ENCODE measurements at regions not wholly inside any gene's neighbourhood (a gene's known extent, or its start where the extent isn't known, plus 50 kb on each side); places are given as distances from the start of the nearest gene placed in this dataset.

DNA sequence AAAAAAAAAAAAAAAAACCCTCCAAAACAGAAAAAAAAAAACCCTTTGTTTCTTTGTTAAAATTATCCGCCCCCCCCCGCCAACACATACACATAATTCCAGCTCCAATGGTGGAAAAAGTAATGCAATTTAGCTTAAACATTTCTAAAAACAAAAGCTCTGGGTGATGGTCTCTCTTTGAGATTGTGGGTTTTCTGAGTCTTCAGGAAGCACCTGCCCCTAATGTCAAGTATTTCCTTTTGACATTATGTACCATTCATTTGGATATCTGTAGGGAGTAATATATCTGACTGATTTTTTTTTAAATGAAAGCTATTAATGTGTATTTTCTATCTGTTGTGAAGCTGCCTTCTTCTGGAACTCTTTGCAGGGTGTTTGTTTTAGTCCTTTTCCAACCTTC, 389.7 kb downstream of the TAF11L14 start:
- no peak for TF ChIP-seq CTCF (IDR thresholded peaks at IDR 0.05; ENCODE audit: control extremely low read depth, extremely low read depth, low read depth, missing control alignments)
- ChIA-PET POLR2A (no interaction called here), CTCF (no interaction called here)
- no peak for DNase-seq (ENCODE audit: extremely low spot score)

GRCh38 chr5:18024542-18024941, 390.3 kb downstream of the TAF11L14 start:
- ChIA-PET CTCF (no interaction called here), POLR2A (no interaction called here)
- no peak for DNase-seq (ENCODE audit: extremely low spot score)
- TF ChIP-seq CTCF (IDR thresholded peaks at IDR 0.05; ENCODE audit: control extremely low read depth, extremely low read depth, low read depth, missing control alignments) = no peak

- CTCF ChIA-PET = no interaction called here
Observed at GRCh38 chr5:18027241-18027867, 393.1 kb downstream of the TAF11L14 start.

DNA sequence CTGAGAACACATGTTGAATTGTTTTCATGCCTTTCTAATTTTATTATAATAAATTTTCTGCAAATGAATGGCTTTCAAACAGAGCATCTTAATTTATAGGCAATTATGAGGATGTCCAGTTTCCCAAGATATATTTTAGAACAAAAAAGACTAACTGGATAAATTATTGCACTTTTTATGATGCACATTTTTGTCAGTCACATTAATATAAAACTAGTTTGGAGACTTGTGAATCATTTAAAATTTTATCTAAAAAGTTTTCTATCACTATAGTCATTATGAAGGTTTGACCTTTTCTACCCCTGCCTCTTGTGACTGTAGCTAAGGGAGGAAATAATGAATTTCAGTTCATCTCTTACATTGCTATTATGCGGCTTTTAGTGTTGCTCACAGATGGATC, 393.8 kb downstream of the TAF11L14 start:
- POLR2A ChIA-PET = no interaction called here
- CTCF ChIA-PET = no interaction called here
- no peak for TF ChIP-seq CTCF (IDR thresholded peaks at IDR 0.05; ENCODE audit: control extremely low read depth, extremely low read depth, low read depth, missing control alignments)

More at GRCh38 chr5:18027241-18027867, 393.1 kb downstream of the TAF11L14 start:
- POLR2A ChIA-PET = no interaction called here
- no peak for TF ChIP-seq CTCF (IDR thresholded peaks at IDR 0.05; ENCODE audit: control extremely low read depth, extremely low read depth, low read depth, missing control alignments)
- DNase-seq (ENCODE audit: extremely low spot score) = no peak

GRCh38 chr5:18032744-18033143, 398.5 kb downstream of the TAF11L14 start:
- DNase-seq (ENCODE audit: extremely low spot score) = no peak
- TF ChIP-seq CTCF (IDR thresholded peaks at IDR 0.05; ENCODE audit: control extremely low read depth, extremely low read depth, low read depth, missing control alignments) = no peak
- ChIA-PET CTCF (no interaction called here), POLR2A (no interaction called here)

More for the DNA sequence above, 393.8 kb downstream of the TAF11L14 start:
- no peak for DNase-seq (ENCODE audit: extremely low spot score)

DNA sequence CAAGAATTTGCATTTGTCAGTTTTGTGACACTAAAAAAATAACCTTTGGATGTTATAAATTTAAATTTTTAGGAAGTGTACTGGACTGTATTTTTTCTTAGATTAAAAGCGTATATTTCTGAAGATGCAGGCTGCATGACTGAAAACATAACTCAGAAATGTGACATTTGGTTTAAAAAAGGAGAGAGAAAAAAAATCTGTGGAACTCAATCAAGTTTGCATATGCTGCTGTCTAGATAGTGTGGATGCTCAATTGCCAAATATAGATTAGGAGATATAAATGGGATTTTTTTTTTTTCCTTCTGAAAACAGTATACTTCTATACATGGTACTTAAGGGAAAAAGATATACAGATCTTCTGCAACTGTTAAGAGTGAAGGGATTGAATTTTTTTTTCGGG, 402.3 kb downstream of the TAF11L14 start:
- no peak for TF ChIP-seq CTCF (IDR thresholded peaks at IDR 0.05; ENCODE audit: control extremely low read depth, extremely low read depth, low read depth, missing control alignments)
- no peak for DNase-seq (ENCODE audit: extremely low spot score)
- CTCF ChIA-PET = no interaction called here
- POLR2A ChIA-PET = no interaction called here

GRCh38 chr5:18037718-18038117, 403.5 kb downstream of the TAF11L14 start:
- ChIA-PET POLR2A (no interaction called here), CTCF (no interaction called here)
- TF ChIP-seq CTCF (IDR thresholded peaks at IDR 0.05; ENCODE audit: control extremely low read depth, extremely low read depth, low read depth, missing control alignments) = no peak
- no peak for DNase-seq (ENCODE audit: extremely low spot score)
